CD1c-positive myeloid dendritic cell (primary cell): ENCODE measurements at regions not wholly inside any gene's neighbourhood (a gene's known extent, or its start where the extent isn't known, plus 50 kb on each side); places are given as distances from the start of the nearest gene placed in this dataset.
"Not testable (repeated sequence)": the region's sequence is repeated elsewhere in the genome, so short reads cannot be mapped to it uniquely, and the experiment has no call there.

Source experiments
- DNase-seq: peaks from one replicate; pipeline ENCODE4 v3.0.0-alpha.2; 2016; ENCODE audit errors: extremely low spot score

GRCh38 chr11:115980337-115981103, 476.3 kb upstream of the CADM1 start:
- DNase-seq = no peak

- no peak for DNase-seq
Measured at GRCh38 chr11:115974703-115975102, 470.5 kb upstream of the CADM1 start.

DNA sequence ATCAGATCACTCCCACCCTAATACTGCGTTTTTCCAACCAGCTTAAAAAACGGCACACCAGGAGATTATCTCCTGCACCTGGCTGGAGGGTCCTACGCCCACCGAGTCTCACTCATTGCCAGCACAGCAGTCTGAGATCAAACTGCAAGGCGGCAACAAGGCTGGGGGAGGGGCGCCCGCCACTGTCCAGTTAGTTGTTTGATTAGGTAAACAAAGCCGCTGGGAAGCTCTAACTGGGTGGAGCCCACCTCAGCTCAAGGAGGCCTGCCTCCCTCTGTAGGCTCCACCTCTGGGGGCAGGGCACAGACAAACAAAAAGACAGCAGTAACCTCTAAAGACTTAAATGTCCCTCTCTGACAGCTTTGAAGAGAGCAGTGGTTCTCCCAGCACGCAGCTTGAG, 463.0 kb upstream of the CADM1 start:
- not testable (repeated sequence) for DNase-seq

DNA sequence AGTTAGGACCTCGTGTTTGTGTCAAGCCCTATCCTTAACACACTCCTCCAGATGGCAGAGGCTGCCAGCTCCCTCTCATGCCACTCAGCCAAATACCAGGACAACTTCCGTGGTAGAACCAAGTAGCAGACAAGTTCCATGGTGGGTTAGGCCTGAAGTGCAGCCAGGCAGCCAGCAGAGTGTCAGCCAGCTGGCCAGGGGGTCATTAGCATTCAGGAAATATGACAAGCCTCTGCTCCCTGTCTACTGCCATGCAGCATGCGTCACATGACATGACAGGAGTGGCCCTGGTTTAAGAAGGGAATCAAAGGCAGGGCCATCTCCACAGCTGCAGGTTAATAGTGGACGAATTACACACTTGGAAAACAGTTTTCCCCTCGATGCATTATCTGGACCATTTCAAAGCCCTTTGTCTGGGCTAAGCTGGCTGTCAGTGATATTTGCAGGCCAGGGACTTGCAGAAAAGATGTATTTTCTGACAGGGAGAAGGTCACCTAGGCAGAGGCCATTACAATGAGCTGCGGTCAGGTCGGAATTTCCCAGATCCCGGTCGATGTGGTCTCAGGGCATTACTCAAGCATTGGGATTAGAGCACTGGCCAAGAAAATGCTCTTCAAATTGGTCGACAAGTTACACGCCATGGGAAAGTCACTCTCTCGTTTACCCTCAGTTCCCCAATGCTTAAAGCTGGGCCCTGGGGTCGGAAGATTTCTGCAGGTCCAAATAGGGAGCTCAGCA, 461.7 kb upstream of the CADM1 start:
- DNase-seq = no peak

DNA sequence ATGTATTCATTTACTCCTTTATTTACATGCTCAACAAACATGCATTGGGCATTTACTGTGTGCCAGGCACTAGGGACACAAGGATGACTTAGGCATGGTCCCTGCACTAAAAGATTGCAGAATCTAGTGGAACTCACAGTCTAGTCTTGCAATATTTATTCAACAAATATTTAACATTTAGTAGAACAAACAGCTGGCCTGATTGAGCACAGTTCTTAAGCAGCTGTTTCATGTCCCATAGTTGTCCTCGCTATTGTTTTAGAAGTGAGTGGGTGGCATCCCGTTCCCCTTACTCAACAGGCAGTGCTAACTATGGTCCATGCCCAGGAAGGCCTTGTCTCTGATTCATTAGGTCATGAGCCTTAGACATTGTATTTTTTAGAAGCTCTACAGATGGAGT, 459.9 kb upstream of the CADM1 start:
- DNase-seq = no peak

GRCh38 chr11:115963156-115963555, 458.9 kb upstream of the CADM1 start:
- DNase-seq = no peak

GRCh38 chr11:115961159-115962003, 457.2 kb upstream of the CADM1 start:
- no peak for DNase-seq

DNA sequence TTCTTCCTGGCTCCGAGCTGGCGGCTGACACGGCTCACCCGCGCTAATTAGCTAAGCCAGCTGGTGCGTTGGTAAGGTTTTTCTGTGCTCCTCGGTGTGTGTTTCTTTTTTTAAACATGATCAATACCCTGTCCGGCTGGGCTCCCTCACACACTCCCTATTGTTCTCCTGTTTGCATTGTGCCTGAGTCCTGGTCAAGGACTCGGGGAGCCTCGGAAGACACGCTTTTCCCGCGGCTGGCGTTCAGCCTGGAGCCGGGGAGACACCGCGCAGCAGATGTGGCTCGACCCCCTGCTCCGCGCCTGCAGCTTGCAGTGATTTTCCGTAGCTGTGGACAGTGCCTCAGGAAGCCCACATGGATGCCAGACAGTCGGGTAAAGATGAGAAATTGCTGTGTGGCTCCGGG, 454.9 kb upstream of the CADM1 start:
- no peak for DNase-seq

DNA sequence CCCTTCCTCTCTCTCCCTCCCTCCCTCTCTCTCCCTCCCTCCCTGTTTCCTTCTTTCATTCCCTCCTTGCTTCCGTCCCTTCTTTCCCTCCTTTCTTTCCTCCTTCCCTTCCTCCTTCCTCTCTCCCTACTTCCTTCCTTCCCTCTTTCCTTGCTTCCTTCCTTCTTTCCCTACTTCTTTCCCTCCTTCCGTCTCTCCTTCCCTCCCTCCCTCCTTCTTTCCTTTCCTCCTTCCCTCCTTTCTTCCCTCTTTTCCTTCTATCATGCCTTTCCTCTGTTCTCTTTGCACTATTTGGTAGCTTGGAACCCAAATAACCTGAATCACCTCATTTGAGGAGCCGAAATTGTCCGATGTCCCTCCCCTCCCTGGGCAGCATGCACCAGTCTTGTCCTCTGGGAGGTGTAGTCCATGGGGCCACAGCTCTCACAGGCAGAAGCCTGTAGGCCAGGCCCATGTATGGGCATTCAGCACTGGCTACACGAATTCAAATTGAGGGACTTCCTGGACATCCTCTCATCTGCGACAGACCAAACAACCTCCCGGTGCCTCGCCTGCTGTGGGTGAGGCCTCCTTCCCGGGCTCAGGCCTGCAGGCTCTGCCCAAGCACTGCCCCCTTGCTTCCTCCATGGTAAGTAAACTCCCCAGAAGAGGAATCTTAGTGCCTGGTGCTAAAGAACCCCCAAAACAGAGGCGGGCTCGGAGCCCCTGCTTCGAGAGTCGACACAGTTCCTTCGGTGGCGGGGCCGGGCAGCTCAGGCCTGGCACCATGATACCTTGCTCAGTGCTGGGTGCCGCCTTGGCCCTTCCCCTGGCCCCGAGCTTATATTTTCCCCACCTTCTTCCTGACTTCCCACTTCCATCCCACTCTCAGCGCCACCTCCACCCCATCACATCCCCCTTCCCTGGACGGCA, 454.1 kb upstream of the CADM1 start:
- no peak for DNase-seq

- DNase-seq = no peak
Measured at GRCh38 chr11:115955803-115956202, 451.6 kb upstream of the CADM1 start.

GRCh38 chr11:115950660-115951059, 446.4 kb upstream of the CADM1 start:
- DNase-seq = no peak

DNA sequence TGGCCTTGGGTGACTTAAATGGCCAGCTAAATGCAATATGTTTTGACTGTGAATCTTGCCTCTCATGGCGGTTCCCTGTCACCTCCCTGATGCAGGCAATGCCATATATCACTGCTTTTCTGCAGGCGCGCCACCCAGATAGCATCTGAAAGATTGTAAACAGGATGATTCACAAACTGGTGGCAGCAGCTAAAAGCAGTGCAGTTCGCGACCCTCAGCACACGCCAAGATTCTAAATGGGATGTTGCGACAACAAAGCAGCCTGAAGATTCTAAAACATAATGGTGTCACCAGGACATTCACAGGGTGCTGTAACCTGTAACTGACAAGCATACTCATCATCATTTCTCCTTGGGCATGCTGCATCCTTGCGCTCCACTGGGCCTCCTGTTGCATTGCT, 440.4 kb upstream of the CADM1 start:
- DNase-seq = no peak

DNA sequence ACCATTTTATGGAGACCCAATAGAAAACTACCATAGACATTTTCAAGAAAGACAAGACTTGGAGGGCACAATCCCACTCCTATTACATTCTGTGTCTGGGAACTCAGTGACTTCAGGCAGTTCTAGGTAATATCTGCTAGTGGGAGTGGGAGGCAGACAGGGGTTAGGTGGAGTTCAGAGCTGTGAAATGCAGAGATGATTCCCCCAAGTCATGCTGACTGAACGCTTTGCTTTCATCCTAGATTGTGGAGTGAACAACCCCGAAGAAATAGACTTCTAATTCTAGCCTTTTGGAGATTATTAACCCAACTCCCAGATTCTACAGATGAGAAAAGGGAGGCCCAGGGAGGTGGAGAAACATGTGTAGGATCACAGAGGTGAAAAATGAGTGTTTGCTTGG, 437.8 kb upstream of the CADM1 start:
- peak; percentile 24 for DNase-seq

DNA sequence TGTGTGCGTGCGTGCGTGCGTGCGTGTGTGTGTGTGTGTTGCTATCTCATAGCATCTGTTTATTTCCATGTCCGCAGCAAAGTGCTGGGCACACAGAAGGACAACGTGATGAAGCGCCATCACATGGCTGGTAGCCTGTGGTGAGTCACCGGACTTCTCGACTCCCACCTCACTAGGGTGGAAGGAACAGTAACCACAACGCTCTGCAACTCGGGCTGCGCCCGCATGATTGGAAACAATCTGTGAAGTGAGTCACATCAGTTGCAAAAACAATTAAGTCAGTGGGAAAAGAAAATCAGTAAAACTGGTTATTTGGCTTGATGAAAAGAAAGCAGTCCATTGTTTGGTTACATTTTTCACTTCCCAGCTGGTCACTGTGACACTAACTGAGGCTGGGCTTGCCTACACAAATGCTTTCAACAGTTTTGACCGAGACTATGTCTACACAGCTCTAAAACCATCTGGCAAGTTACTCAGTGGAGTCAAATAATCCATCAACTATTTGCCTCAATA, 437.3 kb upstream of the CADM1 start:
- DNase-seq = peak; percentile 90

GRCh38 chr11:115941044-115941443, 436.8 kb upstream of the CADM1 start:
- no peak for DNase-seq

GRCh38 chr11:115939731-115940421, 435.7 kb upstream of the CADM1 start:
- no peak for DNase-seq

DNA sequence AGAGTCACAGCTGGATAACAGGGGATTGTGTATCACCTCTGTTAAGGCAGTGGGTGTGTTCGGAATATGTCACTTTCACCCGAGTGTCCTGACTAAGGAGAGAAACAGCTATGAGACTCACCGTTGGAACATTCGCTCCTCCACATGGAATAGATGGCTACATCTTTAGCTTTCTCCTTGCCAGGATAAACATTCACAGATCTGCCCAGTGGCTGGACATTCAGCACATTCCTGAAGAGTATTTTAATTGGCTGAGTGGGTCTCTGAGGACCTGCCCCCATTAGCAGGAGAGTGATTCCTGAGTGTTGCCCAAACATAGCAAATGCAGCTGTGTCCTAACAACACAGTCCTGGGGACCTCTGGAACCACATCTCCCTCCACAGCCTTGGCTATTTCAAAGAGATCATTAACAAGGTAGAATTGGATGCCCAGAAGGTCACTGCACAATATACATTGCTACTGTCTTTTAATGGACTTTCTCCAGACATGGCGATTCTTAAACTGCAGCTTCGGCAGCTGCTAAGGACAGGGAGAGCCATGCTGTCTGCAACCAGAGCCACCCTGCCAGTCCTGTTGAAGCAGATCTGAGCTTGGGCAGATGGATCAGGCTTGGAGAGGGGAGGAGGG, 435.0 kb upstream of the CADM1 start:
- no peak for DNase-seq

GRCh38 chr11:115933564-115933963, 429.3 kb upstream of the CADM1 start:
- DNase-seq = no peak

DNA sequence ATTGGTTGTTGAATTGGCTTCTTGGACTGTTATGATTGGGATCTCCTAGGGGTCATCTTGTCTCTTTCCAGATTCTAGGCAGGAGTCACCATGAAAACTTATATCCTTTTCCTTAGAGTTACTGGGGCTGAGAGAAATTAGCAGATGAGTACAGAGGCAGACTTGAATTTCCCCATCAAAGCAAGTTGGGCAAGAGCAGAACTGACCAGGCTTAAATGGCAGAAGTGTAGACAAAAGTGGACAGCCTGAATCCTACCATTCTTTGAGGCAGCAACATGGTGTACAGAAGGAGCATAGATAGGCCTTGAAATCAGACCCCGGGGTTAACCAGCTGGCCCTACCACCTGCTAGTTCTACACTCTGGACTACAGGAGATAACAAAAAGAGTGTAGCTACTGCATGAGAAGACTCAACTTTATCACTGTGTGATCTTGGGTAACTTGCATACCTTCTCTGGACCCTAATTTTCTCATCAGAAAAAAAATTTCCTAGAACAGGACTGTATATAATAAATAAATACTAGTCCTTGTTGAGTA, 427.4 kb upstream of the CADM1 start:
- DNase-seq = peak; percentile 31
